Right atrium auricular region (tissue), 2 donors: ENCODE measurements at regions not wholly inside any gene's neighbourhood (a gene's known extent, or its start where the extent isn't known, plus 50 kb on each side); places are given as distances from the start of the nearest gene placed in this dataset.

ENCODE experiments used
- DNase-seq: peaks from one replicate; pipeline ENCODE4 v3.0.0-alpha.2; 2019; ENCODE audit warnings: low spot score
- H3K27ac ChIP-seq, 2 donors: fragments of 200-600 bp; sonication (generic); 1 replicate in 1 of 2; 2 replicates in 1 of 2; pipeline ENCODE4 v1.5.1; 2016 to 2019
- H3K27me3 ChIP-seq, 2 donors: fragments of 200-600 bp; sonication (generic); one replicate each; pipeline versions ENCODE4 v1.5.1 to v1.6.0; 2017 to 2019
- H3K36me3 ChIP-seq: fragments of 200-600 bp; sonication (generic); one replicate; pipeline ENCODE4 v1.5.1; 2016
- H3K4me1 ChIP-seq, 2 donors: fragments of 200-600 bp; sonication (generic); one replicate each; pipeline versions ENCODE4 v1.5.1 to v1.6.0; 2017 to 2019
- H3K4me3 ChIP-seq, 2 donors: fragments of 200-600 bp; sonication (generic); 1 replicate in 1 of 2; 2 replicates in 1 of 2; pipeline ENCODE4 v1.5.1; 2017 to 2019; ENCODE audit warnings: mild to moderate bottlenecking in 1 of 2, moderate library complexity in 1 of 2
- H3K9me3 ChIP-seq, 2 donors: fragments of 200-600 bp; sonication (generic); one replicate each; pipeline ENCODE4 v1.5.1; 2019
- TF ChIP-seq, protein P1 (sequence below), 2 donors: fragments of 200-600 bp; sonication (generic); IDR thresholded peaks; one replicate each; pipeline ENCODE4 v1.5.1; 2019; ENCODE audit warnings: antibody characterized with exemption in 2 of 2

DNA sequence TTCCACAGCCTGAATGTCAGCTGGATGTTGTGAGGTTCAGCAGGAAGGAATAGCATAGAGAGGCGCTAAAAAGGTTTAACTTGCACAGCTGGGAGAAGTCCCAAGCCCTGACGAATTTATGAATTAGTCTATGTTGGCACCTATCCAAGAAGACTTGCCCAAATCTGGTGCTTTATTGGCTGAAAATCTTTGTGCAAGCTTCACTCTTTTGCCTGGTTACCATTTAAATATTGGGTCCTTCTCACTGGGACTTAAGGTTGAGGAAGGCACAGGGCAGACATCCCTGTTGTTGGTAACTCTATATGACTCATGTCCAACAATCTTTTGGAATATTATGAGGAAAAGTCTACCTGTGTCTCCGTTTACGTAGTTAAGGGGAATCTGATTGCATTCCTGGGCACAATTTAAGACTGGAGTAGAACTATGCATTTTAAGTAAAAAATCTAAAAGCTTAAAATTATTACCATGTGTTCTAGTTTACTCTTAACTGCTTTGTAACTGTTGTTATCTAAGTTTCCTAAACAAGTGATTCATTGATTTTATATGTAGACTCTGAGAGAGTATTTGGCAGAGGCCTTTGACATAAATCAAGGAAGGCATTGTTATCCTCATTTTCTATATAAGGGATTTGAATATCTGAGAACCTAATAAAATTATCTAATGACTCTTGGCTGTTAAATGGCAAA, 181.7 kb upstream of the DPYD start:
- H3K4me1 ChIP-seq: peaks cover 0 to 5% of the 10 kb centered on the region in 2 donors
- H3K9me3 ChIP-seq: peaks cover under 1 to 8% of the 10 kb centered on the region in 2 donors
- no peaks in the 10 kb centered on the region for H3K27me3 ChIP-seq
- DNase-seq: no peak
- TF ChIP-seq, protein P1, sequence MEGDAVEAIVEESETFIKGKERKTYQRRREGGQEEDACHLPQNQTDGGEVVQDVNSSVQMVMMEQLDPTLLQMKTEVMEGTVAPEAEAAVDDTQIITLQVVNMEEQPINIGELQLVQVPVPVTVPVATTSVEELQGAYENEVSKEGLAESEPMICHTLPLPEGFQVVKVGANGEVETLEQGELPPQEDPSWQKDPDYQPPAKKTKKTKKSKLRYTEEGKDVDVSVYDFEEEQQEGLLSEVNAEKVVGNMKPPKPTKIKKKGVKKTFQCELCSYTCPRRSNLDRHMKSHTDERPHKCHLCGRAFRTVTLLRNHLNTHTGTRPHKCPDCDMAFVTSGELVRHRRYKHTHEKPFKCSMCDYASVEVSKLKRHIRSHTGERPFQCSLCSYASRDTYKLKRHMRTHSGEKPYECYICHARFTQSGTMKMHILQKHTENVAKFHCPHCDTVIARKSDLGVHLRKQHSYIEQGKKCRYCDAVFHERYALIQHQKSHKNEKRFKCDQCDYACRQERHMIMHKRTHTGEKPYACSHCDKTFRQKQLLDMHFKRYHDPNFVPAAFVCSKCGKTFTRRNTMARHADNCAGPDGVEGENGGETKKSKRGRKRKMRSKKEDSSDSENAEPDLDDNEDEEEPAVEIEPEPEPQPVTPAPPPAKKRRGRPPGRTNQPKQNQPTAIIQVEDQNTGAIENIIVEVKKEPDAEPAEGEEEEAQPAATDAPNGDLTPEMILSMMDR (IDR thresholded peaks at IDR 0.05): no peak
- no peak overlapping the region for H3K27ac ChIP-seq
- no peak overlapping the region for H3K4me3 ChIP-seq
- H3K36me3 ChIP-seq: no peaks in the 10 kb centered on the region

DNA sequence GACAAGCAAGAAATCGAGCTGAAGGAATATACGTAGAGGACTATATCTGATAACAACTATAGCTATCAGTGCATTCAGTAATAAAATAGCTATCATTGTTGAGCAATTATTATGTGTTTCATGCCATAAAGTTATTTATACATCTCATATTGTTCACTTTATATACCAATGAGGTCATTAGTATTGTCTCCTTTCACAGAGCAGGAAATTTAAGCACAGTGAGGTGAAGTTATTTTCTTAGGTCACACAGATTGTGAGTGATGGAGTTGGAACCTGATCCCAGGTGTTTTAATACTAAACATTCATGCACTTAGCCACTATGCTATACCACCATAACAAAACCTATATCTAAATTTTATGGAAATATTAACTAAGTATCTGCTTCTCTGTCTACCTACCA, 180.5 kb upstream of the DPYD start:
- TF ChIP-seq, protein P1 (IDR thresholded peaks at IDR 0.05): no peak
- DNase-seq: no peak
- H3K27me3 ChIP-seq: no peaks in the 10 kb centered on the region
- H3K9me3 ChIP-seq: no peaks in the 10 kb centered on the region
- H3K4me3 ChIP-seq: no peak overlapping the region
- no peak overlapping the region for H3K27ac ChIP-seq
- H3K4me1 ChIP-seq: peaks cover 0 to 5% of the 10 kb centered on the region in 2 donors
- no peaks in the 10 kb centered on the region for H3K36me3 ChIP-seq

- TF ChIP-seq, protein P1 (IDR thresholded peaks at IDR 0.05): no peak
Measured at GRCh38 chr1:98099501-98099900, 178.7 kb upstream of the DPYD start.

GRCh38 chr1:98098473-98098872, 177.6 kb upstream of the DPYD start:
- Histone ChIP-seq H3K9me3 (no peaks in the 10 kb centered on the region), H3K27me3 (no peaks in the 10 kb centered on the region)
- TF ChIP-seq, protein P1 (IDR thresholded peaks at IDR 0.05): no peak

More at GRCh38 chr1:98099501-98099900, 178.7 kb upstream of the DPYD start:
- Histone ChIP-seq H3K36me3 (no peaks in the 10 kb centered on the region), H3K4me3 (no peak overlapping the region), H3K4me1 (peaks cover 0 to 2% of the 10 kb centered on the region in 2 donors), H3K9me3 (no peaks in the 10 kb centered on the region), H3K27me3 (no peaks in the 10 kb centered on the region), H3K27ac (no peak overlapping the region)
- no peak for DNase-seq

DNA sequence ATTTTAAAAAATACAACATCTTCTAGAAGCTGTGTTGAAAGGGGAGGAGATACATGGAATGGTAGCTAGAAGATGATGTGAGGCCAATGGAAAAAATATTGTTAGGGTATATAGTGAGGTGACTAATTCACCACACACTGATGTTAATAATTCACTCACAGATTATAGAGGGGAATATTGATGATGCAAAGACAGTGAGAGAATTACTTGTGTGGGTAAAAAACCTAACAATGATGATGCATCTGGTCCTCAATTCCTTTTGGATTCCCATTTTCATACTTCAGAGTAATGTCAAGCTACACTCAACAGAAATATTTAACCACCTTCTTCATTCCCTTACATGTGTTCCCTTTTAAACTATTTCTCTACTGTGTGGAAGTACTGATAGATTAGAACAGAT, 169.5 kb upstream of the DPYD start:
- no peak for DNase-seq
- no peak overlapping the region for H3K27ac ChIP-seq
- no peaks in the 10 kb centered on the region for H3K36me3 ChIP-seq
- TF ChIP-seq, protein P1 (IDR thresholded peaks at IDR 0.05): no peak
- no peaks in the 10 kb centered on the region for H3K27me3 ChIP-seq
- H3K9me3 ChIP-seq: no peaks in the 10 kb centered on the region
- H3K4me3 ChIP-seq: no peak overlapping the region
- no peaks in the 10 kb centered on the region for H3K4me1 ChIP-seq

More at GRCh38 chr1:98098473-98098872, 177.6 kb upstream of the DPYD start:
- Histone ChIP-seq H3K27ac (no peak overlapping the region), H3K4me3 (no peak overlapping the region), H3K36me3 (no peaks in the 10 kb centered on the region), H3K4me1 (no peaks in the 10 kb centered on the region)
- no peak for DNase-seq

GRCh38 chr1:98088381-98088780, 167.5 kb upstream of the DPYD start:
- Histone ChIP-seq H3K27me3 (no peaks in the 10 kb centered on the region), H3K36me3 (no peaks in the 10 kb centered on the region), H3K4me1 (no peaks in the 10 kb centered on the region), H3K9me3 (no peaks in the 10 kb centered on the region), H3K4me3 (no peak overlapping the region), H3K27ac (no peak overlapping the region)
- no peak for DNase-seq
- TF ChIP-seq, protein P1 (IDR thresholded peaks at IDR 0.05): no peak
